Testis (tissue), 2 donors: ENCODE measurements at regions not wholly inside any gene's neighbourhood (a gene's known extent, or its start where the extent isn't known, plus 50 kb on each side); places are given as distances from the start of the nearest gene placed in this dataset.

ENCODE experiments used
- DNase-seq: peaks from one replicate; pipeline ENCODE4 v3.0.0-alpha.2; 2019
- H3K27ac ChIP-seq, 2 donors: fragments of 200-600 bp; sonication (generic); one replicate each; pipeline ENCODE4 v1.5.1; 2019
- H3K27me3 ChIP-seq: fragments of 200-600 bp; sonication (generic); one replicate; pipeline ENCODE4 v1.5.1; 2019
- H3K36me3 ChIP-seq: fragments of 200-600 bp; sonication (generic); one replicate; pipeline ENCODE4 v1.5.1; 2017; ENCODE audit warnings: low read depth; ENCODE audit errors: missing control alignments
- H3K4me1 ChIP-seq: fragments of 200-600 bp; sonication (generic); one replicate; pipeline ENCODE4 v1.5.1; 2019
- H3K4me3 ChIP-seq, 2 donors: fragments of 200-600 bp; sonication (generic); one replicate each; pipeline ENCODE4 v1.5.1; 2017 to 2019
- H3K9me3 ChIP-seq: fragments of 200-600 bp; sonication (generic); one replicate; pipeline ENCODE4 v1.5.1; 2017
- POLR2A ChIP-seq: fragments of 450-650 bp; IDR thresholded peaks from one replicate; pipeline ENCODE4 v1.6.1; 2017; ENCODE audit warnings: antibody characterized with exemption, mild to moderate bottlenecking, moderate library complexity
- WGBS, 2 donors: methylation state at CpG; one replicate each; pipeline ENCODE4 v1.1.5; 2018; 5-methylcytosine and 5-hydroxymethylcytosine counted together
- intact Hi-C: fragments of 100-400 bp; cut with DNase I; formaldehyde crosslinking; loops from one replicate; pipeline ENCODE4 v1.15.1; 2023; ENCODE audit warnings: low total_unique reads
- TF ChIP-seq, protein P1 (sequence below), 3 experiments: fragments of 450-650 bp in 2 of 3; fragments of 200-600 bp in 1 of 3; sonication (generic) in 1 of 3; IDR thresholded peaks; one replicate each; pipeline ENCODE4 v1.5.1; 2016 to 2019; ENCODE audit warnings: antibody characterized with exemption in 3 of 3, mild to moderate bottlenecking in 2 of 3, moderate library complexity in 1 of 3

DNA sequence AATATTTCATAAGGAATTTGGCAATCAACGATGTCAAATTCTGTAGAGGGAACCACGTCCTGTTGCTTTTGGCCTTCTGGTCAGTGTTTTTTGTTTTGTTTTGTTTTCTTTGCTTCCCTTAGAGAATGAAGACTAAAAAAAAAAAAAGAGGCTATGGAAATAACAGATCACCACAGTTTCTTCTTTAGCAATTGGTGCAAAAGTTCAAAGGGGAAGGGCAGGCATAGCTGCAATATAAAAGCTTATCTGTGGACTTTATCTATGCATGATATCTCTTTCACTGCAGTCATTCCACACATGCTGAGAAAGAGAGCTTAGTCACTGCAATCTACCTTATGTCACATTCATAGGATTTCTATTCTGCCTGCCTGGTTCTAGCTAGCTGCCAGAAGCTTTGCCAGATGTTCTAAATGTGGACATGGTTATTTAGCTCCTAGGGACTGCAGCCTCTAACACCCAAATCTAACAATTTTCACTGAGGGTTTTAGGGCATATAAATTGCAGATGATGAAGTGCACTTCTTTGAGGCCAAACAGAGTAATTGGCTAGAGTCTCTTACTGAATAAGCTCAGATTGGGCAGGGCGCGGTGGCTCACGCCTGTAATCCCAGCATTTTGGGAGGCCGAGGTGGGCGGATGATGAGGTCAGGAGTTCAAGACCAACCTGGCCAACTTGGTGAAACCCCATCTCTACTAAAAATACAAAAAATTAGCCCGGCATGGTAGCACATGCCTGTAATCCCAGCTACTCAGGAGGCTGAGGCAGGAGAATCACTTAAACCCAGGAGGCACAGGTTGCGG lies 637.2 kb downstream of the NTRK3 start:
- Histone ChIP-seq H3K27ac (peak overlapping the region in 1 of 2 donors; percentile 16), H3K4me3 (no peak overlapping the region), H3K4me1 (peaks cover 7% of the 10 kb centered on the region), H3K9me3 (no peaks in the 10 kb centered on the region), H3K27me3 (no peaks in the 10 kb centered on the region), H3K36me3 (no peaks in the 10 kb centered on the region)
- intact Hi-C loops: loop anchor here (10.0 kb wide), 1 partner anchor 55 kb away; no protein-coding TSS in a partner anchor
- TF ChIP-seq POLR2A: no peak
- TF ChIP-seq, protein P1, sequence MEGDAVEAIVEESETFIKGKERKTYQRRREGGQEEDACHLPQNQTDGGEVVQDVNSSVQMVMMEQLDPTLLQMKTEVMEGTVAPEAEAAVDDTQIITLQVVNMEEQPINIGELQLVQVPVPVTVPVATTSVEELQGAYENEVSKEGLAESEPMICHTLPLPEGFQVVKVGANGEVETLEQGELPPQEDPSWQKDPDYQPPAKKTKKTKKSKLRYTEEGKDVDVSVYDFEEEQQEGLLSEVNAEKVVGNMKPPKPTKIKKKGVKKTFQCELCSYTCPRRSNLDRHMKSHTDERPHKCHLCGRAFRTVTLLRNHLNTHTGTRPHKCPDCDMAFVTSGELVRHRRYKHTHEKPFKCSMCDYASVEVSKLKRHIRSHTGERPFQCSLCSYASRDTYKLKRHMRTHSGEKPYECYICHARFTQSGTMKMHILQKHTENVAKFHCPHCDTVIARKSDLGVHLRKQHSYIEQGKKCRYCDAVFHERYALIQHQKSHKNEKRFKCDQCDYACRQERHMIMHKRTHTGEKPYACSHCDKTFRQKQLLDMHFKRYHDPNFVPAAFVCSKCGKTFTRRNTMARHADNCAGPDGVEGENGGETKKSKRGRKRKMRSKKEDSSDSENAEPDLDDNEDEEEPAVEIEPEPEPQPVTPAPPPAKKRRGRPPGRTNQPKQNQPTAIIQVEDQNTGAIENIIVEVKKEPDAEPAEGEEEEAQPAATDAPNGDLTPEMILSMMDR (IDR thresholded peaks at IDR 0.05): no peak
- no peak for DNase-seq
- 66 to 67% methylated on average over 9 of the region's 9 CpGs for WGBS, 2 donors

DNA sequence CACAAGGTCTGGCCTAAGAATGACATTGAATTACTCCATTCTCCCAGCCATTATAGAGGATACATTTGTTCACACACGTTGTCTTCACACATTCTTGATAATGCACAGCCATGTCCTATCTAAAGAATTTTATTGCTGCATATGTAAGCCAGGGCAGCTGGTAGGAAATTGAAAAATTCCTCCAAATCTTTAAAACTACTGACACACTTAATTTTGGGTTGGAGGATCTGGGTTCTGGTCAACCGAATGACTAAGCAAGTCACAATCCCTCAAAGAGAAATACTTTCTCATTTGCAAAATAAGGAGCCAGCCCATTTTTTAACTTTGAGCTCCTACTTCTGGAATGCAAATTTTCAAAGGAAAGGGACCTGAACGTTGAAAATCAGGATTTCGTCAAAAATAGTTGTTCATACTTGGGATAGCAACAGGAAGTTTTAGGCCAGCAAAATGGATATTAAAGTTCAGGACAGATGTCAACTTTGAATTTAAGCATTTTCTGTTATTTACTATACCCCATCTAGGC lies 638.3 kb downstream of the NTRK3 start:
- no peaks in the 10 kb centered on the region for H3K36me3 ChIP-seq
- TF ChIP-seq, protein P1 (IDR thresholded peaks at IDR 0.05): no peak
- no peak for TF ChIP-seq POLR2A
- H3K27me3 ChIP-seq: no peaks in the 10 kb centered on the region
- 49 to 74% methylated on average over 4 of the region's 4 CpGs for WGBS, 2 donors
- DNase-seq: no peak
- H3K4me1 ChIP-seq: peaks cover 7% of the 10 kb centered on the region
- no peak overlapping the region for H3K4me3 ChIP-seq
- H3K27ac ChIP-seq: peak overlapping the region in 1 of 2 donors; percentile 48
- intact Hi-C loops: loop anchor here (10.0 kb wide), 1 partner anchor 57 kb away; no protein-coding TSS in a partner anchor
- H3K9me3 ChIP-seq: no peaks in the 10 kb centered on the region

DNA sequence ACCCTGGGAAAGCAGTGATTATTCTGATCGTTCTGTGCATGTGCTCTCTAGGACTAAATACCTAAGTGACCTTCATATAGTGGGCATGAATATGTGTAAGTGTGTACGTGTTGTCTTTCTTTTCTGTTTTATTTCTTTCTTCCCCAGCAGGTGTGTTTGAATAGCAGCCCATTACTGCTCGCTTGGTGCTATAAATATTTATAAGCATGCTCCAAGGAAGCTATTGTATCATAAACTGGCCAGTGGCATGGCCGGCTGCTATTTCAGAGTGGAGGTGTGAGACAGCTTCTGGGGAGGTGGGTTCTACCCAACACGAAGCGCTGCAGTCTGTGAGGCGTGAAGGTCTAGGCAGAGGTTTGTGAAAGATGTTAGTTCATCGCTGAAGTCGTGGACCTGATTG lies 641.8 kb downstream of the NTRK3 start:
- DNase-seq: no peak
- Histone ChIP-seq H3K27me3 (no peaks in the 10 kb centered on the region), H3K4me1 (peaks cover 7% of the 10 kb centered on the region), H3K36me3 (no peaks in the 10 kb centered on the region), H3K27ac (no peak overlapping the region), H3K4me3 (no peak overlapping the region), H3K9me3 (no peaks in the 10 kb centered on the region)
- TF ChIP-seq, protein P1 (IDR thresholded peaks at IDR 0.05): no peak
- no peak for TF ChIP-seq POLR2A
- intact Hi-C loops: loop anchor here (10.0 kb wide), 1 partner anchor 60 kb away; no protein-coding TSS in a partner anchor
- WGBS, 2 donors: 89 to 93% methylated on average over 9 of the region's 9 CpGs

DNA sequence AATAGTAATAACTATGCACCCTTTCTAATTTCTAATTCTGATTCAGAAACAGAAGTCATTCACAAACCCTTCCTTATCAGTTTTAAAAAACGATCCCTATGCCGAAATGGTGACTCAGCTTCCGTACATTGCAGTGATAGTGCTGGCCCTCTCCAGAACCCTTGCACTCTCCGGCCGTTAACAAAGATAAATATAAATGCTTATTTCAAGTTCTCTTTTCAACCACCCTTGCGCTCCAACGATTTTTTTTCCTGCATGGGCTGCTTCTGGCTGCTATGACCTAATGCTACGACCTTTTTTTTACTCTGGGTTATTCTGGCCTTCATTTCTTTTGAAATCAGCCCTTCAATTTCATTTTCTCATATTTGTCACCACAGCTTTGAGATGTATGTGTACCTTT lies 646.2 kb downstream of the NTRK3 start:
- Histone ChIP-seq H3K27ac (no peak overlapping the region), H3K27me3 (no peaks in the 10 kb centered on the region), H3K4me3 (no peak overlapping the region), H3K9me3 (no peaks in the 10 kb centered on the region), H3K36me3 (no peaks in the 10 kb centered on the region), H3K4me1 (no peaks in the 10 kb centered on the region)
- 77 to 85% methylated on average over 8 of the region's 8 CpGs for WGBS, 2 donors
- intact Hi-C loops: loop anchor here (10.0 kb wide), 1 partner anchor 64 kb away; no protein-coding TSS in a partner anchor
- no peak for DNase-seq
- TF ChIP-seq POLR2A: no peak
- TF ChIP-seq, protein P1 (IDR thresholded peaks at IDR 0.05): no peak
